AG08395 (cell line): ENCODE measurements at regions not wholly inside any gene's neighbourhood (a gene's known extent, or its start where the extent isn't known, plus 50 kb on each side); places are given as distances from the start of the nearest gene placed in this dataset.

Experiments used
- DNase-seq: peaks from one replicate; pipeline ENCODE4 v3.0.0; 2012; ENCODE audit warnings: mixed read lengths, low spot score

- DNase-seq = peak; percentile 61
Measured at GRCh38 chrX:131778269-131779218, 234.7 kb downstream of the OR13H1 start.

- no peak for DNase-seq
Measured at GRCh38 chrX:131779306-131779705, 235.4 kb downstream of the OR13H1 start.

GRCh38 chrX:131779741-131780140, 235.9 kb downstream of the OR13H1 start:
- DNase-seq = no peak

- no peak for DNase-seq
Measured at GRCh38 chrX:131782646-131783045, 238.8 kb downstream of the OR13H1 start.

GRCh38 chrX:131783555-131784308, 239.4 kb upstream of the STK26 start:
- peak; percentile 55 for DNase-seq

- DNase-seq = no peak
Measured at GRCh38 chrX:131789664-131790063, 233.4 kb upstream of the STK26 start.

- no peak for DNase-seq
Measured at GRCh38 chrX:131791608-131792355, 231.3 kb upstream of the STK26 start.

- peak; percentile 69 for DNase-seq
Measured at GRCh38 chrX:131792356-131792749, 230.7 kb upstream of the STK26 start.

GRCh38 chrX:131792789-131793462, 230.2 kb upstream of the STK26 start:
- peak; percentile 58 for DNase-seq

- no peak for DNase-seq
Measured at GRCh38 chrX:131795442-131796229, 227.5 kb upstream of the STK26 start.

- DNase-seq = no peak
Measured at GRCh38 chrX:131801066-131801465, 222.0 kb upstream of the STK26 start.

GRCh38 chrX:131801911-131802310, 221.2 kb upstream of the STK26 start:
- DNase-seq = no peak

- DNase-seq = peak; percentile 40
Measured at GRCh38 chrX:131802836-131803626, 220.1 kb upstream of the STK26 start.

- DNase-seq = peak; percentile 79
Measured at GRCh38 chrX:131812847-131813825, 210.0 kb upstream of the STK26 start.

GRCh38 chrX:131816551-131817136, 206.5 kb upstream of the STK26 start:
- peak; percentile 74 for DNase-seq

- DNase-seq = no peak
Measured at GRCh38 chrX:131818297-131818936, 204.7 kb upstream of the STK26 start.

GRCh38 chrX:131821945-131822622, 201.0 kb upstream of the STK26 start:
- DNase-seq = peak; percentile 53
